LoVo (cell line): ENCODE measurements at regions not wholly inside any gene's neighbourhood (a gene's known extent, or its start where the extent isn't known, plus 50 kb on each side); places are given as distances from the start of the nearest gene placed in this dataset.

ENCODE experiments used
- DNase-seq: peaks from one replicate; pipeline ENCODE4 v3.0.0-alpha.2; 2016; ENCODE audit warnings: low spot score

- no peak for DNase-seq
Measured at GRCh38 chr2:122993592-122993991, 1031.5 kb upstream of the CNTNAP5 start.

- no peak for DNase-seq
Measured at GRCh38 chr2:122999258-122999657, 1025.8 kb upstream of the CNTNAP5 start.

GRCh38 chr2:122999821-123000220 lies 1025.3 kb upstream of the CNTNAP5 start:
- DNase-seq, result no peak

- DNase-seq, result no peak
Measured at GRCh38 chr2:123002660-123003248, 1022.3 kb upstream of the CNTNAP5 start.

GRCh38 chr2:123015186-123015585 lies 1009.9 kb upstream of the CNTNAP5 start:
- no peak for DNase-seq

- DNase-seq, result no peak
Measured at GRCh38 chr2:123035541-123035940, 989.5 kb upstream of the CNTNAP5 start.

GRCh38 chr2:123036300-123036699 lies 988.8 kb upstream of the CNTNAP5 start:
- DNase-seq, result no peak

- DNase-seq, result no peak
Measured at GRCh38 chr2:123040506-123040905, 984.6 kb upstream of the CNTNAP5 start.

GRCh38 chr2:123043458-123043857 lies 981.6 kb upstream of the CNTNAP5 start:
- no peak for DNase-seq

GRCh38 chr2:123045713-123046112 lies 979.4 kb upstream of the CNTNAP5 start:
- DNase-seq, result no peak

- no peak for DNase-seq
Measured at GRCh38 chr2:123047186-123047585, 977.9 kb upstream of the CNTNAP5 start.

GRCh38 chr2:123051136-123051535 lies 974.0 kb upstream of the CNTNAP5 start:
- no peak for DNase-seq

GRCh38 chr2:123061534-123061933 lies 963.6 kb upstream of the CNTNAP5 start:
- no peak for DNase-seq

- DNase-seq, result no peak
Measured at GRCh38 chr2:123073371-123073770, 951.7 kb upstream of the CNTNAP5 start.

GRCh38 chr2:123073956-123074355 lies 951.1 kb upstream of the CNTNAP5 start:
- DNase-seq, result no peak

GRCh38 chr2:123077101-123077500 lies 948.0 kb upstream of the CNTNAP5 start:
- no peak for DNase-seq

- no peak for DNase-seq
Measured at GRCh38 chr2:123080331-123080730, 944.8 kb upstream of the CNTNAP5 start.

GRCh38 chr2:123085484-123085883 lies 939.6 kb upstream of the CNTNAP5 start:
- DNase-seq, result no peak

GRCh38 chr2:123086613-123087385 lies 938.3 kb upstream of the CNTNAP5 start:
- no peak for DNase-seq

- DNase-seq, result no peak
Measured at GRCh38 chr2:123091471-123091870, 933.6 kb upstream of the CNTNAP5 start.

- DNase-seq, result no peak
Measured at GRCh38 chr2:123093199-123093598, 931.9 kb upstream of the CNTNAP5 start.

GRCh38 chr2:123095219-123095835 lies 929.8 kb upstream of the CNTNAP5 start:
- DNase-seq, result no peak

- no peak for DNase-seq
Measured at GRCh38 chr2:123098619-123099018, 926.5 kb upstream of the CNTNAP5 start.
